Endothelial cell of umbilical vein (primary cell): ENCODE measurements at regions not wholly inside any gene's neighbourhood (a gene's known extent, or its start where the extent isn't known, plus 50 kb on each side); places are given as distances from the start of the nearest gene placed in this dataset.
"Not testable (repeated sequence)": the region's sequence is repeated elsewhere in the genome, so short reads cannot be mapped to it uniquely, and the experiment has no call there.

Source experiments
- POLR2A ChIP-seq: IDR thresholded peaks from 2 replicates; pipeline ENCODE4 v1.6.1; 2012; ENCODE audit warnings: low read depth, mild to moderate bottlenecking, control low read depth, low read length
- TF ChIP-seq, protein P1 (sequence below), 2 donors: IDR thresholded peaks; 1 replicate in 1 of 2; 2 replicates in 1 of 2; pipeline ENCODE4 v1.5.1; 2011; ENCODE audit warnings: low read length in 2 of 2, mild to moderate bottlenecking in 2 of 2, moderate library complexity in 2 of 2, control low read depth in 1 of 2, inconsistent platforms in 1 of 2, low read depth in 1 of 2; ENCODE audit not compliant: insufficient read depth in 1 of 2; ENCODE audit errors: extremely low read depth in 1 of 2

- TF ChIP-seq, protein P1, sequence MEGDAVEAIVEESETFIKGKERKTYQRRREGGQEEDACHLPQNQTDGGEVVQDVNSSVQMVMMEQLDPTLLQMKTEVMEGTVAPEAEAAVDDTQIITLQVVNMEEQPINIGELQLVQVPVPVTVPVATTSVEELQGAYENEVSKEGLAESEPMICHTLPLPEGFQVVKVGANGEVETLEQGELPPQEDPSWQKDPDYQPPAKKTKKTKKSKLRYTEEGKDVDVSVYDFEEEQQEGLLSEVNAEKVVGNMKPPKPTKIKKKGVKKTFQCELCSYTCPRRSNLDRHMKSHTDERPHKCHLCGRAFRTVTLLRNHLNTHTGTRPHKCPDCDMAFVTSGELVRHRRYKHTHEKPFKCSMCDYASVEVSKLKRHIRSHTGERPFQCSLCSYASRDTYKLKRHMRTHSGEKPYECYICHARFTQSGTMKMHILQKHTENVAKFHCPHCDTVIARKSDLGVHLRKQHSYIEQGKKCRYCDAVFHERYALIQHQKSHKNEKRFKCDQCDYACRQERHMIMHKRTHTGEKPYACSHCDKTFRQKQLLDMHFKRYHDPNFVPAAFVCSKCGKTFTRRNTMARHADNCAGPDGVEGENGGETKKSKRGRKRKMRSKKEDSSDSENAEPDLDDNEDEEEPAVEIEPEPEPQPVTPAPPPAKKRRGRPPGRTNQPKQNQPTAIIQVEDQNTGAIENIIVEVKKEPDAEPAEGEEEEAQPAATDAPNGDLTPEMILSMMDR (IDR thresholded peaks at IDR 0.05; ENCODE audit: extremely low read depth in 1 of 2, insufficient read depth in 1 of 2, low read depth in 1 of 2, low read length in 2 of 2), result not testable (repeated sequence)
- TF ChIP-seq POLR2A, result not testable (repeated sequence)
These were observed 377.4 kb downstream of the OMA1 start for GRCh38 chr1:58169160-58169559.
